ENCODE measurements at regions not wholly inside any gene's neighbourhood (a gene's known extent, or its start where the extent isn't known, plus 50 kb on each side); places are given as distances from the start of the nearest gene placed in this dataset.

GRCh38 chrX:132568291-132568690 lies 79.5 kb upstream of the MBNL3 start:
- Histone ChIP-seq H3K79me2 (ENCODE audit: control insufficient read depth, insufficient read depth, low read length) (no peaks in the 10 kb centered on the region), H3K36me3 (ENCODE audit: control insufficient read depth in 2 of 2, insufficient read depth in 2 of 2, low read length in 1 of 2) (no peaks in the 10 kb centered on the region), H4K20me1 (ENCODE audit: control insufficient read depth, insufficient read depth) (no peaks in the 10 kb centered on the region), H3K27me3 (replicated peaks in 1 of 2; ENCODE audit: control insufficient read depth in 2 of 2, insufficient read depth in 2 of 2, low read length in 1 of 2) (no peaks in the 10 kb centered on the region), H3K27ac (ENCODE audit: control insufficient read depth, insufficient read depth) (no peak overlapping the region), H3K4me3 (no peak overlapping the region), H3K9me3 (replicated peaks; ENCODE audit: control insufficient read depth, insufficient read depth, low read length) (no peaks in the 10 kb centered on the region), H3K4me2 (ENCODE audit: control insufficient read depth, insufficient read depth) (no peak overlapping the region), H3K9ac (ENCODE audit: control insufficient read depth, insufficient read depth, low read length) (no peak overlapping the region), H2AFZ (ENCODE audit: control insufficient read depth, low read depth, low read length) (no peak overlapping the region), H3K4me1 (ENCODE audit: control insufficient read depth, insufficient read depth, low read length) (no peaks in the 10 kb centered on the region)
- in situ Hi-C loops (cut with MboI), result no loop called here
- WGBS (ENCODE audit: insufficient coverage, insufficient replicate concordance, low lambda C conversion rate, missing lambda C conversion rate), result 0% methylated on average over 2 of the region's 2 CpGs
- ChIA-PET CTCF (no interaction called here), POLR2A (no interaction called here), SMC1A (ENCODE audit: uncharacterized antibody, unreplicated experiment) (no interaction called here), RAD21 (ENCODE audit: unreplicated experiment) (no interaction called here)
- no peak for DNase-seq (ENCODE audit: low read depth, low spot score)
- no TSS peak for BruUV-seq (replicated peaks)
- TF ChIP-seq BMI1 (IDR thresholded peaks at IDR 0.05; ENCODE audit: borderline replicate concordance), result no peak
- no peak for TF ChIP-seq NKRF (conservative IDR thresholded peaks at IDR 0.05)
- no peak for TF ChIP-seq KDM1A (IDR thresholded peaks at IDR 0.05; ENCODE audit: borderline replicate concordance)
- no peak for TF ChIP-seq USF2 (IDR thresholded peaks at IDR 0.05; ENCODE audit: borderline replicate concordance, low read depth, low read length)
- no peak for TF ChIP-seq CEBPZ (IDR thresholded peaks at IDR 0.05; ENCODE audit: low read depth, low read length)
- TF ChIP-seq CHD4 (IDR thresholded peaks at IDR 0.05), result no peak
- no peak for TF ChIP-seq SRF (IDR thresholded peaks at IDR 0.05; ENCODE audit: low read depth in 2 of 2, low read length in 2 of 2)
- TF ChIP-seq RCOR1 (conservative IDR thresholded peaks at IDR 0.05; ENCODE audit: low read depth, low read length), result no peak
- no peak for TF ChIP-seq JUND (IDR thresholded peaks at IDR 0.05; ENCODE audit: low read depth, low read length)
- no peak for TF ChIP-seq MXI1 (IDR thresholded peaks at IDR 0.05; ENCODE audit: low read depth, low read length)
- intact Hi-C loops (cut with micrococcal nuclease; ENCODE audit: unreplicated experiment), result no loop called here
- FAIRE-seq, result no peak
- no peak for ATAC-seq
